Liver (tissue), 3 donors: ENCODE measurements at regions not wholly inside any gene's neighbourhood (a gene's known extent, or its start where the extent isn't known, plus 50 kb on each side); places are given as distances from the start of the nearest gene placed in this dataset.

Source experiments
- ATF3 ChIP-seq: IDR thresholded peaks from 2 replicates; pipeline ENCODE4 v1.6.1; 2016; ENCODE audit warnings: antibody characterized with exemption
- CTCF ChIP-seq: fragments of 150-350 bp; IDR thresholded peaks from 2 replicates; pipeline ENCODE4 v1.5.1; 2017; ENCODE audit warnings: improper control_type of control experiment, low read depth, low read length; ENCODE audit not compliant: missing input control
- EGR1 ChIP-seq, 2 donors: IDR thresholded peaks; 2 replicates each; pipeline ENCODE4 v1.6.1; 2016 to 2018; ENCODE audit warnings: antibody characterized with exemption in 2 of 2, low read depth in 2 of 2
- GABPA ChIP-seq, 2 donors: IDR thresholded peaks in 1 of 2; conservative IDR thresholded peaks in 1 of 2; 2 replicates each; pipeline ENCODE4 v1.6.1; 2016; ENCODE audit warnings: antibody characterized with exemption in 2 of 2, mild to moderate bottlenecking in 1 of 2, moderate library complexity in 1 of 2
- REST ChIP-seq: IDR thresholded peaks from 2 replicates; pipeline ENCODE4 v1.6.1; 2016; ENCODE audit warnings: antibody characterized with exemption, mild to moderate bottlenecking
- SP1 ChIP-seq: IDR thresholded peaks from 2 replicates; pipeline ENCODE4 v1.6.1; 2018; ENCODE audit warnings: antibody characterized with exemption, mild to moderate bottlenecking
- YY1 ChIP-seq: IDR thresholded peaks from 2 replicates; pipeline ENCODE4 v1.6.1; 2016; ENCODE audit warnings: antibody characterized with exemption, mild to moderate bottlenecking
- donor health status: healthy.
- donor health status: healthy.

- TF ChIP-seq CTCF (no peak), REST (no peak), YY1 (no peak), GABPA (IDR thresholded peaks at IDR 0.05 in 1 of 2, conservative IDR thresholded peaks at IDR 0.05 in 1 of 2) (no peak), ATF3 (no peak), SP1 (no peak), EGR1 (IDR thresholded peaks at IDR 0.05; ENCODE audit: low read depth in 2 of 2) (no peak)
Measured at GRCh38 chr17:14792746-14793145, 472.4 kb downstream of the PMP22 start.
